GM10266 (cell line): ENCODE measurements at regions not wholly inside any gene's neighbourhood (a gene's known extent, or its start where the extent isn't known, plus 50 kb on each side); places are given as distances from the start of the nearest gene placed in this dataset.

ENCODE experiments used
- DNase-seq: peaks from one replicate; pipeline ENCODE4 v3.0.0; 2012; ENCODE audit errors: extremely low spot score
- CTCF ChIP-seq: IDR thresholded peaks from 2 replicates; pipeline ENCODE4 v1.5.1; 2012; ENCODE audit warnings: mild to moderate bottlenecking, low read depth; ENCODE audit not compliant: control insufficient read depth, insufficient read depth; ENCODE audit errors: missing control alignments

GRCh38 chr12:114963846-114964245 lies 279.9 kb upstream of the TBX3 start:
- TF ChIP-seq CTCF: no peak
- no peak for DNase-seq

GRCh38 chr12:114961491-114961890 lies 277.5 kb upstream of the TBX3 start:
- DNase-seq: no peak
- TF ChIP-seq CTCF: no peak

- DNase-seq: no peak
- TF ChIP-seq CTCF: no peak
These were observed 274.6 kb upstream of the TBX3 start for GRCh38 chr12:114958538-114958937.

GRCh38 chr12:114957225-114957624 lies 273.2 kb upstream of the TBX3 start:
- TF ChIP-seq CTCF: no peak
- DNase-seq: no peak

- TF ChIP-seq CTCF: no peak
- DNase-seq: no peak
These were observed 271.5 kb upstream of the TBX3 start for GRCh38 chr12:114955414-114956014.

- TF ChIP-seq CTCF: no peak
- DNase-seq: no peak
These were observed 270.6 kb upstream of the TBX3 start for GRCh38 chr12:114954511-114955055.

GRCh38 chr12:114952573-114953271 lies 268.7 kb upstream of the TBX3 start:
- DNase-seq: no peak
- TF ChIP-seq CTCF: no peak
